ENCODE measurements at regions not wholly inside any gene's neighbourhood (a gene's known extent, or its start where the extent isn't known, plus 50 kb on each side); places are given as distances from the start of the nearest gene placed in this dataset.

- DNase-seq (ENCODE audit: low read depth), result no peak
- TF ChIP-seq CTCF (IDR thresholded peaks at IDR 0.05; ENCODE audit: control insufficient read depth, insufficient read depth, low read depth, low read length, missing control alignments), result no peak
- H3K4me3 ChIP-seq (ENCODE audit: control insufficient read depth, low read depth, low read length), result no peak overlapping the region
Measured at GRCh38 chr2:48036312-48036711, 130.0 kb upstream of the FBXO11 start.

- no peak for TF ChIP-seq CTCF (IDR thresholded peaks at IDR 0.05; ENCODE audit: control insufficient read depth, insufficient read depth, low read depth, low read length, missing control alignments)
- no peak for DNase-seq (ENCODE audit: low read depth)
- H3K4me3 ChIP-seq (ENCODE audit: control insufficient read depth, low read depth, low read length), result no peak overlapping the region
Measured at GRCh38 chr2:48039209-48039990, 133.1 kb upstream of the FBXO11 start.

GRCh38 chr2:48043131-48043700 lies 136.9 kb upstream of the FBXO11 start:
- no peak for TF ChIP-seq CTCF (IDR thresholded peaks at IDR 0.05; ENCODE audit: control insufficient read depth, insufficient read depth, low read depth, low read length, missing control alignments)
- DNase-seq (ENCODE audit: low read depth), result no peak
- H3K4me3 ChIP-seq (ENCODE audit: control insufficient read depth, low read depth, low read length), result no peak overlapping the region

GRCh38 chr2:48043746-48044145 lies 137.4 kb upstream of the FBXO11 start:
- no peak for DNase-seq (ENCODE audit: low read depth)
- H3K4me3 ChIP-seq (ENCODE audit: control insufficient read depth, low read depth, low read length), result no peak overlapping the region
- no peak for TF ChIP-seq CTCF (IDR thresholded peaks at IDR 0.05; ENCODE audit: control insufficient read depth, insufficient read depth, low read depth, low read length, missing control alignments)

GRCh38 chr2:48045613-48046012 lies 139.3 kb upstream of the FBXO11 start:
- no peak for DNase-seq (ENCODE audit: low read depth)
- H3K4me3 ChIP-seq (ENCODE audit: control insufficient read depth, low read depth, low read length), result no peak overlapping the region
- TF ChIP-seq CTCF (IDR thresholded peaks at IDR 0.05; ENCODE audit: control insufficient read depth, insufficient read depth, low read depth, low read length, missing control alignments), result no peak

- DNase-seq (ENCODE audit: low read depth), result no peak
- H3K4me3 ChIP-seq (ENCODE audit: control insufficient read depth, low read depth, low read length), result no peak overlapping the region
- no peak for TF ChIP-seq CTCF (IDR thresholded peaks at IDR 0.05; ENCODE audit: control insufficient read depth, insufficient read depth, low read depth, low read length, missing control alignments)
Measured at GRCh38 chr2:48048476-48049171, 142.3 kb upstream of the FBXO11 start.

Measured in AG09309 (cell line).